Activated CD4-positive, alpha-beta T cell treated with anti-CD3 and anti-CD28 coated beads, Interleukin-2, amount 10 ng/mL, durations not matched to agents 24 days and 14 days (primary cell): ENCODE measurements at regions not wholly inside any gene's neighbourhood (a gene's known extent, or its start where the extent isn't known, plus 50 kb on each side); places are given as distances from the start of the nearest gene placed in this dataset.

Experiments used
- DNase-seq: peaks from one replicate; pipeline ENCODE4 v3.0.0; 2022
- H3K27ac Mint-ChIP-seq: one replicate; pipeline ENCODE4 v1.8.0; 2022; ENCODE audit warnings: mild to moderate bottlenecking, mixed read lengths
- H3K27me3 Mint-ChIP-seq: one replicate; pipeline ENCODE4 v1.8.0; 2022; ENCODE audit warnings: mixed read lengths
- H3K36me3 Mint-ChIP-seq: one replicate; pipeline ENCODE4 v1.8.0; 2022; ENCODE audit warnings: low read depth, mild to moderate bottlenecking, mixed read lengths
- H3K4me1 Mint-ChIP-seq: one replicate; pipeline ENCODE4 v1.8.0; 2021; ENCODE audit warnings: mixed read lengths
- H3K4me3 Mint-ChIP-seq: one replicate; pipeline ENCODE4 v1.8.0; 2022; ENCODE audit warnings: mild to moderate bottlenecking, moderate library complexity, mixed read lengths
- H3K9me3 Mint-ChIP-seq: one replicate; pipeline ENCODE4 v1.8.0; 2021; ENCODE audit warnings: mixed read lengths
- intact Hi-C: fragments of 100-400 bp; cut with micrococcal nuclease; formaldehyde crosslinking; loops from one replicate; pipeline ENCODE4 v1.15.1; 2023

- H3K36me3 Mint-ChIP-seq: no peaks in the 10 kb centered on the region
- no peaks in the 10 kb centered on the region for H3K9me3 Mint-ChIP-seq
- H3K27ac Mint-ChIP-seq: no peak overlapping the region
- DNase-seq: no peak
- intact Hi-C loops: no loop called here
- H3K27me3 Mint-ChIP-seq: peaks cover 3% of the 10 kb centered on the region
- no peaks in the 10 kb centered on the region for H3K4me1 Mint-ChIP-seq
- H3K4me3 Mint-ChIP-seq: no peak overlapping the region
These were observed 205.1 kb downstream of the TEX29 start for GRCh38 chr13:111525320-111526118.

GRCh38 chr13:111526922-111527321 is 206.5 kb downstream of the TEX29 start:
- no peaks in the 10 kb centered on the region for H3K9me3 Mint-ChIP-seq
- H3K27ac Mint-ChIP-seq: no peak overlapping the region
- no peaks in the 10 kb centered on the region for H3K4me1 Mint-ChIP-seq
- H3K36me3 Mint-ChIP-seq: no peaks in the 10 kb centered on the region
- peaks cover 8% of the 10 kb centered on the region for H3K27me3 Mint-ChIP-seq
- intact Hi-C loops: no loop called here
- H3K4me3 Mint-ChIP-seq: no peak overlapping the region
- no peak for DNase-seq

GRCh38 chr13:111527614-111528229 is 207.3 kb downstream of the TEX29 start:
- H3K4me1 Mint-ChIP-seq: no peaks in the 10 kb centered on the region
- H3K36me3 Mint-ChIP-seq: no peaks in the 10 kb centered on the region
- no peak for DNase-seq
- H3K27me3 Mint-ChIP-seq: peaks cover 12% of the 10 kb centered on the region
- intact Hi-C loops: no loop called here
- H3K9me3 Mint-ChIP-seq: no peaks in the 10 kb centered on the region
- H3K4me3 Mint-ChIP-seq: no peak overlapping the region
- no peak overlapping the region for H3K27ac Mint-ChIP-seq

- Mint-ChIP-seq H3K4me1 (no peaks in the 10 kb centered on the region), H3K36me3 (no peaks in the 10 kb centered on the region), H3K27ac (no peak overlapping the region), H3K4me3 (no peak overlapping the region), H3K9me3 (no peaks in the 10 kb centered on the region), H3K27me3 (peaks cover 19% of the 10 kb centered on the region)
- intact Hi-C loops: no loop called here
- DNase-seq: no peak
These were observed 208.1 kb downstream of the TEX29 start for GRCh38 chr13:111528513-111528912.

- Mint-ChIP-seq H3K4me3 (no peak overlapping the region), H3K9me3 (no peaks in the 10 kb centered on the region), H3K36me3 (no peaks in the 10 kb centered on the region), H3K27ac (no peak overlapping the region), H3K27me3 (peaks cover 35% of the 10 kb centered on the region), H3K4me1 (no peaks in the 10 kb centered on the region)
- DNase-seq: no peak
- intact Hi-C loops: no loop called here
These were observed 209.9 kb downstream of the TEX29 start for GRCh38 chr13:111530137-111530870.

GRCh38 chr13:111531505-111531904 is 211.1 kb downstream of the TEX29 start:
- Mint-ChIP-seq H3K27ac (no peak overlapping the region), H3K27me3 (peaks cover 45% of the 10 kb centered on the region), H3K9me3 (no peaks in the 10 kb centered on the region), H3K4me1 (no peaks in the 10 kb centered on the region), H3K4me3 (no peak overlapping the region), H3K36me3 (no peaks in the 10 kb centered on the region)
- DNase-seq: no peak
- intact Hi-C loops: no loop called here

- intact Hi-C loops: no loop called here
- H3K27me3 Mint-ChIP-seq: peaks cover 46% of the 10 kb centered on the region
- no peaks in the 10 kb centered on the region for H3K9me3 Mint-ChIP-seq
- H3K27ac Mint-ChIP-seq: no peak overlapping the region
- H3K4me3 Mint-ChIP-seq: no peak overlapping the region
- H3K4me1 Mint-ChIP-seq: no peaks in the 10 kb centered on the region
- DNase-seq: no peak
- H3K36me3 Mint-ChIP-seq: no peaks in the 10 kb centered on the region
These were observed 211.7 kb downstream of the TEX29 start for GRCh38 chr13:111532111-111532510.

- intact Hi-C loops: no loop called here
- Mint-ChIP-seq H3K36me3 (no peaks in the 10 kb centered on the region), H3K27me3 (peaks cover 46% of the 10 kb centered on the region), H3K4me3 (no peak overlapping the region), H3K9me3 (no peaks in the 10 kb centered on the region), H3K4me1 (no peaks in the 10 kb centered on the region), H3K27ac (no peak overlapping the region)
- DNase-seq: no peak
These were observed 213.7 kb downstream of the TEX29 start for GRCh38 chr13:111533900-111534683.

- Mint-ChIP-seq H3K27me3 (peaks cover 43% of the 10 kb centered on the region), H3K36me3 (no peaks in the 10 kb centered on the region), H3K27ac (no peak overlapping the region), H3K4me3 (no peak overlapping the region), H3K4me1 (no peaks in the 10 kb centered on the region), H3K9me3 (no peaks in the 10 kb centered on the region)
- intact Hi-C loops: no loop called here
- DNase-seq: no peak
These were observed 214.5 kb downstream of the TEX29 start for GRCh38 chr13:111534751-111535522.

- no peak overlapping the region for H3K27ac Mint-ChIP-seq
- DNase-seq: no peak
- no peak overlapping the region for H3K4me3 Mint-ChIP-seq
- H3K4me1 Mint-ChIP-seq: no peaks in the 10 kb centered on the region
- H3K27me3 Mint-ChIP-seq: peaks cover 43% of the 10 kb centered on the region
- H3K9me3 Mint-ChIP-seq: no peaks in the 10 kb centered on the region
- intact Hi-C loops: no loop called here
- no peaks in the 10 kb centered on the region for H3K36me3 Mint-ChIP-seq
These were observed 215.0 kb downstream of the TEX29 start for GRCh38 chr13:111535523-111535811.

- H3K4me1 Mint-ChIP-seq: no peaks in the 10 kb centered on the region
These were observed 215.7 kb downstream of the TEX29 start for GRCh38 chr13:111536075-111536642.

GRCh38 chr13:111537115-111537728 is 216.8 kb downstream of the TEX29 start:
- no peak for DNase-seq
- no peaks in the 10 kb centered on the region for H3K9me3 Mint-ChIP-seq
- H3K27ac Mint-ChIP-seq: no peak overlapping the region
- H3K4me3 Mint-ChIP-seq: no peak overlapping the region
- peaks cover 35% of the 10 kb centered on the region for H3K27me3 Mint-ChIP-seq
- H3K36me3 Mint-ChIP-seq: no peaks in the 10 kb centered on the region
- intact Hi-C loops: no loop called here
- H3K4me1 Mint-ChIP-seq: no peaks in the 10 kb centered on the region

More at GRCh38 chr13:111536075-111536642, 215.7 kb downstream of the TEX29 start:
- DNase-seq: no peak
- H3K9me3 Mint-ChIP-seq: no peaks in the 10 kb centered on the region
- peaks cover 43% of the 10 kb centered on the region for H3K27me3 Mint-ChIP-seq
- no peak overlapping the region for H3K27ac Mint-ChIP-seq
- intact Hi-C loops: no loop called here
- H3K36me3 Mint-ChIP-seq: no peaks in the 10 kb centered on the region
- H3K4me3 Mint-ChIP-seq: no peak overlapping the region
